NCI-H2196 treated with DMSO at 0.1 percent for 48 hours (cell line): ENCODE measurements at regions not wholly inside any gene's neighbourhood (a gene's known extent, or its start where the extent isn't known, plus 50 kb on each side); places are given as distances from the start of the nearest gene placed in this dataset.
"Not testable (repeated sequence)": the region's sequence is repeated elsewhere in the genome, so short reads cannot be mapped to it uniquely, and the experiment has no call there.

Source experiments
- DNase-seq: peaks from one replicate; lab custom pipeline; 2025; ENCODE audit not compliant: unreplicated experiment; lab: John Stamatoyannopoulos, UW

DNA sequence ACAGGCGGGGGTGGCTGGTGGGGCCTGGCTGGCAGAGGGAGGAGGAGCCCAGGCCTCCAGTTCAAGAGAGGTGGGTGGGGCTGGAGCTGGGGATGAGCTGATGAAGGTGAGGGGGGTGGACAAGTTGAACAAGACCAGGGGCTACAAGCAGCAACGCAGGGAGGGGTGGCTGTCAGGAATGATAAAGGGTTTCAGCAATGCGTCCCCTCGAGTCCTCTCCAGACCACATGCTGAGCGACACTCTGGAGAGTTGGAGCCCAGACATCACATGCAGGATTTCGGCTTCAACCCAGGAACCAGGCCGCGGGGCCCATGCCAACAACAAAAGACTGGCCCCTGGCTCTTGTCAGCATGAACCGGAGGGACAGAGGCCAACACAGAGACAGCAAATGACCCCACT is 480.3 kb downstream of the BRD1 start:
- no peak for DNase-seq

- no peak for DNase-seq
These were observed 481.8 kb downstream of the BRD1 start for GRCh38 chr22:49345896-49346295.

DNA sequence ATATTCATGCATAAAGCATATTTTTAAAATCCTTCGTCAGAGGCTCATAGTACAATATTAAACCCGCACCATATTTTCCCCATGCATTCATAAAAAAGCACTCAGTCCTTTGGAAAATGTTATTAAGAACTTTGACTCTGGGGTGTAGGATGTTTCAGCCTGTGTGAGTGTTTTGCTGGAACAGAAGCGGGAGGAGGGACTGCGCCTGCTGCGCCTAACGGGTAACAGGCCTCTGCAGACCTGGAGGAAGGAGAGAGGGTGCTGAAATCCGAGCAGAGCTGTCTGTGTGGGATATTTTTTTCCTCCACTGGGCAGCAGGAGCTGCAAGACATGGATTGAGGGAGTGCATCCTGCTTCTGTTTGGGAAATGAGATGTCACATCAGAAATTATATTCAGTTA is 483.0 kb downstream of the BRD1 start:
- DNase-seq, result no peak

DNA sequence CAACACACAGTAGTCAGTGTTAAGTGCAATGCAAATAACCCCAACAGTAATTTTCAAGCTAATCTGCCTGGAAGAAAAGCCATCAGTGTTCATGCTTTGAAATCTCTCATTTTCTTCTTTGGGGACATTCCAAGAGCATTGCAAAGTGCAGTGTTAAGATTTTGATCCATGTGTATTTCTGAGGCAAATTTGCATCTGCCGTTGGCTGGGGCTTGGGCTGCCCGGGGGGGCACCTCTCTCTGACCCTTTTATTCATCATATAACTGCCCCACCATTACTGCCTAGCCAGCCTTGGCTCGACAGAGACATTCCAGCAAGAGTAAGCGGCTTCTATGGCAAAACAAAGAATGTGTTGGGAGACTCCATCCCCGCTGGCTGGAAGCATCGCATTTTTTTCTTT is 483.5 kb downstream of the BRD1 start:
- no peak for DNase-seq

DNA sequence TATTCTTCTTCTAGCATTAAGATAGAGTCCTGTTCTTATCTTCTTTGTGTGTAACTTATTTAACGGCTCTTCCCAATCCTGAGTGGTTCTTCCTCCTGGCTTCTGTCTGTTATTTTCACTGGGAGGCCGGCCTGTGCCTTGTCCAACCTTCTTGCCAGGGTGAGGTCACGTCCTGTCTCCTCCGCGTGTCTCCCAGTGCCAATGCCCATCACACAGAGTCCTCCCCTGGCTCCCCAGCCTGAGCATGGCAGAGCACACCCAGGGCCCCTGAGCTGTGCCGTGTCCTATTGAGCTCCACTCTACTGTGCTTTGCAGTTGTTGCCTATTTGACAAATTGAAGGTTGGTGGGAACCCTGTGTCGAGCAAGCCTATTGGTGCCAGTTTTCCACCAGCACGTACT is 487.3 kb downstream of the BRD1 start:
- DNase-seq, result no peak

- DNase-seq, result not testable (repeated sequence)
These were observed 491.2 kb downstream of the BRD1 start for GRCh38 chr22:49336483-49336882.

- DNase-seq, result no peak
These were observed 492.7 kb downstream of the BRD1 start for GRCh38 chr22:49334976-49335375.

DNA sequence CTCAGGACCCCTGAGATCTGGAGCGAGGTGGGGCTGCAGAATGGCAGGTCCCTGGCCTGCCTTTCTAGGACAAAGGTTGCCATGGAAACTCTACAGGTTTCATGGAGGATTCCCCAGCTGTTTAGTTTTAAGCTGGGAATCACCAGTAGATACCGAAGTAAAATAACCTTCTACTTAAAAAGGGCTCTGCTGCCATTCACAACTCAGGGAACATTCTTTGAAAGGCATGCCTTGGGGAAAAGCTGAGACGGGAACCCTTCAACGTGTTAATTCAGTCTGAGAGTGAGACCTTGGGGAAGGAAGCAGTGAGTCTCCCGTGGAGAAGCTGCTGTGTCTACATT is 493.3 kb downstream of the BRD1 start:
- DNase-seq, result no peak

DNA sequence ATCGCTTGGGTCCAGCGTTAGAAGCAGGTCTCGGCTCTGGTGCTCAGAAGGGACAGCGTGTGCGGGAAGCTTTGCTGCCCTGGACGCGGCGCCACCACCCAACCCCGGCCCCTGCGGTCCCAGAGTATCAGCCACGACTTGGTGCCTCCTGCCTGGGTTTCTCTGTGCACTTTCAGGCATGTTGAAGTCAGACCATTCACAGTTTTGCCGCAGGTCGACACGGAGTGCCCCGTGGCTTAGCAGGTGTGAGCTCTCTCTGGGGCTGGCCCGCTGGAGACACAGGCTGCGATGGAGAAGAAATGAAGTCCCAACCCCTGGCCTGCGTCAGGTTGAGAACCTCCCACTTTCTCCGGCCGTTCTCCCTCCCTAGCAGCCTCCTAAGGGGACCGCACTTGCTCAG is 494.5 kb downstream of the BRD1 start:
- DNase-seq, result no peak

DNA sequence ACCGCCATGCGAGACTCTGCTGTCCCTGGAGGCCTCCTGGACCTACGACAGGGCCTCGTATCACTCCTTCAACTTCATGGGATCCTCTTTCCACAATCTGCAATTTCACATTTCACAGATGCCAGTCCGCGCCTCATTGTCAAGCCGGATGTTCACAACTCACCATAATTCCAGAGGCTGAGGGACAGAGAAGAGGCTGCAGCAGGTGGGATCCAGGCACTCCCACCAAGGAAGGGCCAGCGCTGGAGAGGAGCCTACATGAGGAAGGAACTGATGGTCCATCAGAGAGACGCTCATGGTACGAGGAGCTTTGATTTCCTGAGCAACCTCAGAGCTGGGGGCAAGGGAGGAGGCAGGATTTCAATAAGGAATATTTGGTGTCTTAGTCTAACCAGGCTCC is 495.0 kb downstream of the BRD1 start:
- no peak for DNase-seq

DNA sequence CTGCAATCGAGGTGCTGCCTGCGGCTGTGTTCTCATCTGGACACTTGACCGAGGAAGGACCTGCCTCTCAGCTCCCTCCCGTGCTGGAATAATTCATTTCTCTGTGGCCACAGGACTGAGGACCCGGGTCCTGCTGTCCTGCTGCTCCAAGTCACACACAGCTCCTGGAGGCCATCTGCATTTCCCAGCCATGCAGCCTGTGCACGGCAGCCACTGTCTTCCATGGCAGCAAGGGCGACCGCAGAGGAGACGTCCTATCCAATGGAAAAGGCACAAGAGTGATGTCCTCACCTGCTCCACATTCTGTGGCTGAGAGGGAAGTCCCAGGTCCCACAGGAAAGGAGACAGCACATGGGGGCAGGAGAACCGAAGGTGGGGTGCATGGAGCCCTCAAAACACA is 495.8 kb downstream of the BRD1 start:
- no peak for DNase-seq

DNA sequence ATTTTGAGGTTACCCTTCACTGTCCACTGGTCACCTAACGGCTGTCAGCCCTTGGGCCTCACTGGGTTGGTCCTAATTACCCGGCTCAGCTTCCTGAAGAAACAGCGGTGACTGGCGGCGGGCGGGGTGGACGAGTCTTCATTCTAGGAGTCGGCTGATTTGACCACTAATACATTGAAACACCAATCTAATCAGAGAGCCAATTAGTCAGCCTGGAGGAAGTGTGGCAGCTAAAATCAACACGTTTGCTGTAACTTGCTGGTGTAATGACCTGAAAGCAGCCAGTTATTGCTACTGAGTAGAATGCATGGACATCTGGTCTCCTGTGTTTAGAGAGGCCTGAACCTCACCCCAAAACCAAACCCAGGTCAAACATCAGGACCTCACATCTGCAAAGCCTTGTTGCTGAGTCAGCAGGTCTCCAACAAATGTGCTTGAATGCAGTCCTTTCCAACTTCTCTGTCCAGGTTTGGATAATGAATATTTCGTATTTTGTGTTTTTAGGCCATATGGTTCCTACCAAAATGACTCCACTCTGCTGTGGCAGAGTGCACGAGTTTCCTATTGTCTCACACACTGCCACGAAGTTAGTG is 496.4 kb downstream of the BRD1 start:
- no peak for DNase-seq

DNA sequence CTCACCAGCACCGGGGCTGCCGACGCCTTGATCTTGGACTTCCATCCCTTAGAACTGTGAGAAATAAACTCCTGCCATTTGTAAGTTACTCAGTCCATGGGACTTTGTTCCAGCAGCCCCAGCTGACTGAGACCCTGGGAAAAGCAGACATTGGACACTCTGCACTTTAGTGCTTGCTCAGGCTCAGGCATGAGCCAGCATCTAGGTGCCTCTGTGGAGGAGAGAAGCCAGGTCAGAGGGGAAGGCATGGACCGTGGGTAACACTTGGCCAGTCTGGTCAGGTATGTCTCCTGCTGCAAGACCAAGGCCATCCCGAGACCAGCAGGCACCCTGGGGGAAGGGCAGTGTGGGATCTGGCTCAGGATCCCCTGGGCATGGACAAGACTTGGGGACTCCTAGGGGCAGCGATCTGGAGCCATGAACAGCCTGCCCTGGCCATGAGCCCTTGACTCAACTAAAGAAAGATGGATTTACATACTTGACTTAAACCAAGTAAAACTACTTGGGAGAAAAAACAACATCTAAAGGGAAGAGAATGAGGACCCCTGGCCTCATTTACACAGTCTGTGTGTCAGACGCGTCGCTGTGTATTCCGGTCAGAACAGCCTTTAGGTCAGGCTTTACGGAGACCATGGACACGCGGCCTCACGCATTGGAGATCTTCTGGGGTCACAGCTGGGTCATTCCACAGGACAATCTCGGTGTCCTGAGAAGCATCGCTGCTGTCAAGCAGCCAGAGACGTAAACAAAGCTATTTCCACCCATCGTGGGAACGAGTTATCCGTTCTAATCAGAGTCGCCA is 497.1 kb downstream of the BRD1 start:
- DNase-seq, result no peak

DNA sequence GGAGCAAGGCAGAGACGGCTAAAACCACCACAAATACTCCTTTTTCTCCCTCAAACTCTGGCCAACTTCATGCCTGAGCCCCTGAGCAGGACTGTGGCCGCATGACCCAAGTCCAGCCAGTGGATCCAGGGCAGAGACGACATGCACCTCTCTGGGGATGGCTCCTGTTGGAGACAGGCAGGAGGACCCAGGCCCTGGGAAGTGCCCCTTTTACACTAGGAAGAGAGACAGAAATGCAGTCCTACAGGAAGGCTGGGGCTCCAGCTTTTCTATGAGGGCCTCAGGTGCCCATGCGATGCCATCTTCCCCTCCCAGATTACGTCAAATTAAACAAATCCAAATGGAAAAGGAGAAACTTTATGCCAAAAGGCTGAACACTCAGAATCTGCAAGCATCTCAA is 498.0 kb downstream of the BRD1 start:
- DNase-seq, result no peak

GRCh38 chr22:49328630-49329405 is 498.9 kb downstream of the BRD1 start:
- DNase-seq, result no peak

GRCh38 chr22:49328118-49328475 is 499.6 kb downstream of the BRD1 start:
- no peak for DNase-seq

- DNase-seq, result no peak
These were observed 500.1 kb downstream of the BRD1 start for GRCh38 chr22:49327411-49328117.

GRCh38 chr22:49326558-49326957 is 501.1 kb downstream of the BRD1 start:
- no peak for DNase-seq

DNA sequence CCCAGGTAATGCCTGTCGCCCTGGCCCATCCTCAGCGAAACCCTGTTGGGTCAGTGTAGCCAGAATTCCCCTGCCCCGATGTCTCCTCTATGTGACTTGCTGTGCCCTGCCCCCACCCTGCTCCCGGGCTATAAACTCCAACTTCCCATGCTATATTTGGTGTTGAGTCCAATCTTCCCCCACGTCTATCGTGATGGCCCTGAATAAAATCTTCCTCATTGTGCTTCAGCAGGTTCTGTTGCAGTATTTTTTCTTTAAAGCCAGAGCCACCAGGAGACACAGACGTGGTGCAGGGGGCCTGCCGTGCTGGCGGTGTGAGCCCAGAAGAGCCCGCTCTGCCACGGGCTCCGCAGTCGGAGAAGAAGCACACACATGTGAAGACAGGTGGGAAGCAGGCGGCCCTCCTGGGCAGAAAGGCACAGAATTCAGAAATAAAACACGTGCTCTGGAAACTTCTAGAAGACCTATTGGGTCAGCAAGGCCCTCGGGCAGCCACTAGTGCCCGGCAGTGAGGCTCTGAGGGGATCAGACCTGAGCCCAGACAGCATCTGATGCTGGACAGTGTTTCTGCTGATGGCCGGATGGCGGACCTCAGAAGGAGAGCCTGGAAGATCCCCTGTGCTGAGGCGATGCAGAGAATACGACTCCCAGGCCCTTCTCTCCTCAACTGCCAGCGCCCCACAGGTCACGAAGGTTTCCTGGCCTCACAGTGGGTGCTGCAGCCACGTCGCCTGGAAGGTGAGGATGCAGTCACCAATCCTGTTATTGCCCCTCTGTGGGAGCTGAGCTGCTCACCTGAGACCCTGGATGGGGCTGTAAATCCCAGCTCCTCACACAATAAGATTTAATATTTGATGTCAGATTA is 501.9 kb downstream of the BRD1 start:
- DNase-seq, result no peak

- no peak for DNase-seq
These were observed 502.9 kb downstream of the BRD1 start for GRCh38 chr22:49324527-49325491.
